IMR-90 (cell line): ENCODE measurements at regions not wholly inside any gene's neighbourhood (a gene's known extent, or its start where the extent isn't known, plus 50 kb on each side); places are given as distances from the start of the nearest gene placed in this dataset.

Experiments
- ATAC-seq: fragments of 200-7000 bp; cut with Tn5 transposase; 2 replicates; pipeline ENCODE4 v1.9.1; 2020; ENCODE audit warnings: low read depth, mild to moderate bottlenecking, moderate library complexity
- BruUV-seq: library from RNA; stranded (reverse); fragments of 400-500 nt; replicated peaks from 2 replicates; lab custom pipeline; 2021; lab: Mats Ljungman, UMichigan
- CTCF ChIA-PET: fragments of 300-600 bp; formaldehyde crosslinking; extraction: SDS; loops from one replicate; lab custom pipeline; 2021; ENCODE audit warnings: antibody characterized with exemption; lab: Yijun Ruan, JAX
- POLR2A ChIA-PET: fragments of 300-600 bp; sonication (Branson Sonifier 250); formaldehyde crosslinking; loops from one replicate; lab custom pipeline; 2022; ENCODE audit warnings: antibody characterized with exemption; ENCODE audit not compliant: unreplicated experiment; lab: Charles Lee
- DNase-seq: peaks from one replicate; pipeline ENCODE4 v3.0.0; 2013
- H2AFZ ChIP-seq: replicated peaks from 2 replicates; pipeline ENCODE3; 2013; ENCODE audit warnings: low read length, mild to moderate bottlenecking; ENCODE audit not compliant: poor library complexity
- H2AK5ac ChIP-seq: 2 replicates; pipeline ENCODE4 v1.6.1; 2013; ENCODE audit warnings: low read depth, low read length, inconsistent platforms
- H2AK9ac ChIP-seq: replicated peaks from 2 replicates; pipeline ENCODE3; 2013; ENCODE audit warnings: mild to moderate bottlenecking, low read depth, low read length, moderate library complexity; ENCODE audit not compliant: poor library complexity
- H2BK120ac ChIP-seq: 2 replicates; pipeline ENCODE4 v1.6.1; 2013; ENCODE audit warnings: low read depth, low read length, inconsistent platforms
- H2BK15ac ChIP-seq: 3 replicates; pipeline ENCODE4 v1.6.1; 2013; ENCODE audit warnings: low read depth, low read length, inconsistent platforms
- H2BK20ac ChIP-seq: 2 replicates; pipeline ENCODE4 v1.6.1; 2013; ENCODE audit warnings: low read depth, mild to moderate bottlenecking, inconsistent platforms, low read length, moderate library complexity
- H2BK5ac ChIP-seq: 2 replicates; pipeline ENCODE4 v1.6.1; 2013; ENCODE audit warnings: mild to moderate bottlenecking, low read depth, low read length, inconsistent platforms; ENCODE audit not compliant: poor library complexity, severe bottlenecking
- H3K14ac ChIP-seq: replicated peaks from 2 replicates; pipeline ENCODE4 v1.6.1; 2013; ENCODE audit warnings: low read depth, low read length, inconsistent platforms
- H3K18ac ChIP-seq: 2 replicates; pipeline ENCODE4 v1.6.1; 2013; ENCODE audit warnings: low read depth, low read length, control low read depth
- H3K23ac ChIP-seq: 2 replicates; pipeline ENCODE4 v1.6.1; 2013; ENCODE audit warnings: low read depth, low read length, inconsistent platforms
- H3K27ac ChIP-seq: 2 replicates; pipeline ENCODE4 v1.5.1; 2013; ENCODE audit warnings: mild to moderate bottlenecking, control low read depth, low read length; ENCODE audit not compliant: insufficient read depth
- H3K27me3 ChIP-seq: 2 replicates; pipeline ENCODE4 v1.6.1; 2013; ENCODE audit warnings: low read length; ENCODE audit not compliant: control insufficient read depth, insufficient read depth
- H3K36me3 ChIP-seq: 2 replicates; pipeline ENCODE4 v1.6.1; 2013; ENCODE audit warnings: low read length, mixed read lengths; ENCODE audit not compliant: control insufficient read depth, insufficient read depth
- H3K4ac ChIP-seq: 2 replicates; pipeline ENCODE4 v1.6.1; 2013; ENCODE audit warnings: low read depth, low read length, inconsistent platforms
- H3K4me1 ChIP-seq: 2 replicates; pipeline ENCODE4 v1.6.1; 2013; ENCODE audit warnings: low read length, mixed read lengths; ENCODE audit not compliant: control insufficient read depth, insufficient read depth
- H3K4me2 ChIP-seq: 2 replicates; pipeline ENCODE4 v1.6.1; 2013; ENCODE audit warnings: low read depth, mild to moderate bottlenecking, control low read depth, low read length, moderate library complexity
- H3K4me3 ChIP-seq: 2 replicates; pipeline ENCODE4 v1.5.1; 2013; ENCODE audit warnings: low read depth, mild to moderate bottlenecking, control low read depth, low read length, moderate library complexity; ENCODE audit not compliant: insufficient read depth
- H3K56ac ChIP-seq: 2 replicates; pipeline ENCODE4 v1.6.1; 2013; ENCODE audit warnings: low read length, inconsistent platforms; ENCODE audit not compliant: insufficient read depth; ENCODE audit errors: extremely low read depth
- H3K79me1 ChIP-seq, 2 experiments: 2 replicates each; pipeline ENCODE4 v1.6.1; 2013; ENCODE audit warnings: low read length in 2 of 2, inconsistent platforms in 1 of 2, low read depth in 1 of 2
- H3K9ac ChIP-seq: 2 replicates; pipeline ENCODE4 v1.6.1; 2013; ENCODE audit warnings: low read depth, low read length, control low read depth
- H3K9me1 ChIP-seq: 2 replicates; pipeline ENCODE4 v1.6.1; 2013; ENCODE audit warnings: low read length, inconsistent platforms; ENCODE audit not compliant: insufficient read depth
- H3K9me3 ChIP-seq: 2 replicates; pipeline ENCODE4 v1.6.1; 2013; ENCODE audit warnings: low read length; ENCODE audit not compliant: control insufficient read depth, insufficient read depth
- H4K20me1 ChIP-seq: 2 replicates; pipeline ENCODE4 v1.6.1; 2013; ENCODE audit warnings: low read length, inconsistent platforms; ENCODE audit not compliant: insufficient read depth
- H4K5ac ChIP-seq: 2 replicates; pipeline ENCODE4 v1.6.1; 2013; ENCODE audit warnings: mild to moderate bottlenecking, low read depth, low read length, control low read depth
- H4K8ac ChIP-seq, 2 experiments: 2 replicates each; pipeline ENCODE4 v1.6.1; 2013; ENCODE audit warnings: low read depth in 2 of 2, low read length in 2 of 2, control low read depth in 1 of 2, inconsistent platforms in 1 of 2
- H4K91ac ChIP-seq: 2 replicates; pipeline ENCODE4 v1.6.1; 2013; ENCODE audit warnings: low read depth, low read length, inconsistent platforms; ENCODE audit not compliant: insufficient read depth
- BHLHE40 ChIP-seq: fragments of 150-350 bp; IDR thresholded peaks from 2 replicates; pipeline ENCODE4 v1.6.1; 2016; ENCODE audit warnings: mild to moderate bottlenecking, low read depth, low read length
- CEBPB ChIP-seq: IDR thresholded peaks from 2 replicates; pipeline ENCODE4 v1.6.1; 2012; ENCODE audit warnings: low read depth, low read length, improper control_type of control experiment
- CHD1 ChIP-seq: IDR thresholded peaks from 2 replicates; pipeline ENCODE4 v1.6.1; 2012; ENCODE audit warnings: low read depth, low read length, improper control_type of control experiment
- ELK1 ChIP-seq: fragments of 150-350 bp; IDR thresholded peaks from 2 replicates; pipeline ENCODE4 v1.6.1; 2016; ENCODE audit warnings: low read depth, mild to moderate bottlenecking, low read length, moderate library complexity, borderline replicate concordance
- FOS ChIP-seq: fragments of 150-350 bp; IDR thresholded peaks from 2 replicates; pipeline ENCODE4 v1.6.1; 2016; ENCODE audit warnings: low read depth, low read length
- MAFK ChIP-seq: IDR thresholded peaks from 2 replicates; pipeline ENCODE4 v1.6.1; 2012; ENCODE audit warnings: low read depth, low read length, improper control_type of control experiment
- MAZ ChIP-seq: IDR thresholded peaks from 2 replicates; pipeline ENCODE4 v1.6.1; 2012; ENCODE audit warnings: low read depth, mild to moderate bottlenecking, low read length, improper control_type of control experiment, moderate library complexity, borderline replicate concordance
- MXI1 ChIP-seq: IDR thresholded peaks from 2 replicates; pipeline ENCODE4 v1.6.1; 2012; ENCODE audit warnings: low read depth, mild to moderate bottlenecking, low read length, moderate library complexity, borderline replicate concordance
- NFE2L2 ChIP-seq: fragments of 150-350 bp; IDR thresholded peaks from 2 replicates; pipeline ENCODE4 v1.6.1; 2016; ENCODE audit warnings: low read depth, mild to moderate bottlenecking, low read length
- POLR2A ChIP-seq: IDR thresholded peaks from 2 replicates; pipeline ENCODE4 v1.6.1; 2012; ENCODE audit warnings: mild to moderate bottlenecking, low read depth, low read length
- RAD21 ChIP-seq: IDR thresholded peaks from 2 replicates; pipeline ENCODE4 v1.6.1; 2012; ENCODE audit warnings: low read length, improper control_type of control experiment
- RCOR1 ChIP-seq: IDR thresholded peaks from 2 replicates; pipeline ENCODE4 v1.6.1; 2012; ENCODE audit warnings: mild to moderate bottlenecking, low read length, improper control_type of control experiment; ENCODE audit not compliant: insufficient replicate concordance
- RFX5 ChIP-seq: IDR thresholded peaks from 2 replicates; pipeline ENCODE4 v1.8.0; 2012; ENCODE audit warnings: low read depth, mild to moderate bottlenecking, low read length, moderate library complexity
- SMC3 ChIP-seq: fragments of 150-350 bp; IDR thresholded peaks from 2 replicates; pipeline ENCODE4 v1.6.1; 2016; ENCODE audit warnings: low read depth, mild to moderate bottlenecking, antibody characterized with exemption, low read length, moderate library complexity
- USF2 ChIP-seq: fragments of 150-350 bp; IDR thresholded peaks from 2 replicates; pipeline ENCODE4 v1.6.1; 2017; ENCODE audit warnings: mild to moderate bottlenecking, antibody characterized with exemption, low read length, low read depth
- WGBS, 2 experiments: methylation state at CpG; one replicate each; pipeline versions ENCODE4 v1.1.5 to v1.1.7; 2013; ENCODE audit warnings: missing lambda C conversion rate in 2 of 2; ENCODE audit not compliant: insufficient read length in 1 of 2; ENCODE audit errors: extremely low coverage in 2 of 2; 5-methylcytosine and 5-hydroxymethylcytosine counted together
- dilution Hi-C: fragments of 300-500 bp; cut with HindIII; formaldehyde crosslinking; loops from one replicate; pipeline ENCODE4 v1.14.3; 2018; ENCODE audit warnings: low sequenced_read_pairs; ENCODE audit not compliant: unreplicated experiment
- in situ Hi-C: fragments of 300-500 bp; cut with MboI; formaldehyde crosslinking; loops from 3 replicates; pipeline ENCODE4 v1.14.3; 2019; ENCODE audit warnings: low sequenced_read_pairs, inconsistent platforms, mixed read lengths
- intact Hi-C: fragments of 100-400 bp; cut with micrococcal nuclease; formaldehyde crosslinking; loops from 2 replicates; pipeline ENCODE4 v1.10.0; 2022
- TF ChIP-seq, protein P1 (sequence below): conservative IDR thresholded peaks from 2 replicates; pipeline ENCODE4 v1.5.1; 2012; ENCODE audit warnings: mild to moderate bottlenecking, low read depth, low read length, improper control_type of control experiment

- ATAC-seq (no peak), DNase-seq (no peak)
- Histone ChIP-seq H4K5ac (no peak overlapping the region), H3K4me2 (no peak overlapping the region), H3K9me3 (no peaks in the 10 kb centered on the region; the same call in 1 of the 2 replicates), H3K4me3 (no peak overlapping the region), H3K4me1 (peaks cover 2% of the 10 kb centered on the region), H3K4ac (no peak overlapping the region), H3K9me1 (no peaks in the 10 kb centered on the region), H3K56ac (no peak overlapping the region), H3K9ac (no peak overlapping the region), H2AK5ac (no peak overlapping the region), H4K8ac (no peak overlapping the region), H2AFZ (no peak overlapping the region), H3K18ac (no peak overlapping the region), H2BK120ac (no peak overlapping the region), H3K79me1 (no peaks in the 10 kb centered on the region), H3K23ac (no peak overlapping the region), H3K14ac (no peak overlapping the region), H3K27me3 (no peaks in the 10 kb centered on the region; the same call in 1 of the 2 replicates), H2AK9ac (no peak overlapping the region), H3K36me3 (no peaks in the 10 kb centered on the region), H2BK15ac (no peak overlapping the region), H2BK20ac (no peak overlapping the region), H2BK5ac (no peak overlapping the region), H4K20me1 (no peaks in the 10 kb centered on the region), H3K27ac (no peak overlapping the region), H4K91ac (no peak overlapping the region)
- CTCF ChIA-PET, result no interaction called here
- BruUV-seq, result no TSS peak
- 100% methylated on average over 1 of the region's 8 CpGs; no CpG with 5 or more reads in 1 of the 2 experiments for whole genome bisulfite sequencing, 2 experiments
- intact Hi-C loops (no loop called here), in situ Hi-C loops (no loop called here), dilution Hi-C loops (no loop called here)
- TF ChIP-seq MAZ (no peak), MAFK (no peak), CEBPB (no peak), RAD21 (no peak), CHD1 (no peak), RCOR1 (no peak), POLR2A (no peak), USF2 (no peak), SMC3 (no peak), RFX5 (no peak), FOS (no peak), MXI1 (no peak), BHLHE40 (no peak), ELK1 (no peak), NFE2L2 (no peak)
- TF ChIP-seq, protein P1, sequence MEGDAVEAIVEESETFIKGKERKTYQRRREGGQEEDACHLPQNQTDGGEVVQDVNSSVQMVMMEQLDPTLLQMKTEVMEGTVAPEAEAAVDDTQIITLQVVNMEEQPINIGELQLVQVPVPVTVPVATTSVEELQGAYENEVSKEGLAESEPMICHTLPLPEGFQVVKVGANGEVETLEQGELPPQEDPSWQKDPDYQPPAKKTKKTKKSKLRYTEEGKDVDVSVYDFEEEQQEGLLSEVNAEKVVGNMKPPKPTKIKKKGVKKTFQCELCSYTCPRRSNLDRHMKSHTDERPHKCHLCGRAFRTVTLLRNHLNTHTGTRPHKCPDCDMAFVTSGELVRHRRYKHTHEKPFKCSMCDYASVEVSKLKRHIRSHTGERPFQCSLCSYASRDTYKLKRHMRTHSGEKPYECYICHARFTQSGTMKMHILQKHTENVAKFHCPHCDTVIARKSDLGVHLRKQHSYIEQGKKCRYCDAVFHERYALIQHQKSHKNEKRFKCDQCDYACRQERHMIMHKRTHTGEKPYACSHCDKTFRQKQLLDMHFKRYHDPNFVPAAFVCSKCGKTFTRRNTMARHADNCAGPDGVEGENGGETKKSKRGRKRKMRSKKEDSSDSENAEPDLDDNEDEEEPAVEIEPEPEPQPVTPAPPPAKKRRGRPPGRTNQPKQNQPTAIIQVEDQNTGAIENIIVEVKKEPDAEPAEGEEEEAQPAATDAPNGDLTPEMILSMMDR, result no peak
- POLR2A ChIA-PET, result no interaction called here
Observed at GRCh38 chr9:16272776-16273175, 597.7 kb downstream of the BNC2 start.
